Body of pancreas (tissue), 4 donors: ENCODE measurements at regions not wholly inside any gene's neighbourhood (a gene's known extent, or its start where the extent isn't known, plus 50 kb on each side); places are given as distances from the start of the nearest gene placed in this dataset.
"Not testable (repeated sequence)": the region's sequence is repeated elsewhere in the genome, so short reads cannot be mapped to it uniquely, and the experiment has no call there.

Experiments
- ATAC-seq: fragments of 150-250 bp; one replicate; pipeline ENCODE4 v1.9.1; 2016
- DNase-seq, 4 donors: peaks; one replicate each; pipeline ENCODE4 v3.0.0-alpha.2; 2019
- H3K27ac ChIP-seq, 4 donors: fragments of 200-600 bp; sonication (generic); 1 replicate in 3 of 4; 2 replicates in 1 of 4; pipeline versions ENCODE4 v1.5.1 to v1.6.1; 2016 to 2019; ENCODE audit warnings: mild to moderate bottlenecking in 1 of 4, mixed read lengths in 1 of 4, moderate library complexity in 1 of 4
- H3K27me3 ChIP-seq, 2 donors: fragments of 200-600 bp; sonication (generic); one replicate each; pipeline ENCODE4 v1.6.0; 2016; ENCODE audit warnings: mild to moderate bottlenecking in 1 of 2
- H3K36me3 ChIP-seq, 2 donors: fragments of 200-600 bp; sonication (generic); replicated peaks in 1 of 2; 2 replicates each; pipeline ENCODE4 v1.5.1; 2016; ENCODE audit warnings: low read depth in 2 of 2; ENCODE audit not compliant: insufficient read depth in 1 of 2
- H3K4me1 ChIP-seq: fragments of 200-600 bp; sonication (generic); one replicate; pipeline ENCODE4 v1.6.0; 2016
- H3K4me3 ChIP-seq, 2 donors: fragments of 200-600 bp; sonication (generic); 1 replicate in 1 of 2; 2 replicates in 1 of 2; pipeline ENCODE4 v1.5.1; 2016 to 2019
- H3K9me3 ChIP-seq, 3 donors: fragments of 200-600 bp; sonication (generic); 1 replicate in 2 of 3; 2 replicates in 1 of 3; pipeline ENCODE4 v1.5.1; 2016
- CTCF ChIP-seq, 7 experiments: fragments of 450-650 bp in 4 of 7; fragments of 200-600 bp in 3 of 7; sonication (generic) in 3 of 7; IDR thresholded peaks; one replicate each; pipeline ENCODE4 v1.5.1; 2016 to 2019; ENCODE audit warnings: antibody characterized with exemption in 7 of 7
- POLR2A ChIP-seq, 3 donors: fragments of 450-650 bp; IDR thresholded peaks; one replicate each; pipeline ENCODE4 v1.6.1; 2016; ENCODE audit warnings: antibody characterized with exemption in 3 of 3, mild to moderate bottlenecking in 2 of 3
- WGBS, 2 donors: methylation state at CpG; one replicate each; pipeline ENCODE4 v1.1.5; 2017; 5-methylcytosine and 5-hydroxymethylcytosine counted together
- intact Hi-C: fragments of 100-400 bp; cut with DNase I; formaldehyde crosslinking; loops from one replicate; pipeline ENCODE4 v1.15.1; 2023

DNA sequence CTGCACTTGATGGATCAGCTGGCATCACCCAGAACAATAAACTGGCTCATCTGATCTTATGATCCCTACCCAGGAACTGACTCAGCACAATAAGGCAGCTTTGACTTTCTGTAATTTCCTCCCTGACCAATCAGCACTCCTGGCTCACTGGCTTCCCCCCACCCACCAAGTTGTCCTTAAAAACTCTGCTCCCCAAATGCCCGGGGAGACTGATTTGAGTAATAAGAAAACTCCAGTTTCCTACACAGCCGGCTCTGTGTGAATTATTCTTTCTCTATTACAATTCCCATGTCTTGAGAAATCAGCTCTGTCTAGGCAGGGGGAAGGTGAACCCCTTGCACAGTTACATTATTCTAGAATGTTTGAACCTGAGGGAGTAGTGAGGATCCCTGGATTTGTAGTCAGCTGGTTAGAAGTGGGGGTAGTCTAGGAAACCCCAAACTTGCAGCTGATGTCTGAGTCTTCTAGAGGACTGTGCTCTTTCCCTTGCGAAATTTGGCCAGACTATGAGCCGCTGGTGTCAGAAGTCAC, 111.7 kb upstream of the NEK6 start:
- Histone ChIP-seq H3K4me1 (no peaks in the 10 kb centered on the region), H3K9me3 (no peaks in the 10 kb centered on the region), H3K36me3 (no peaks in the 10 kb centered on the region), H3K27ac (no peak overlapping the region), H3K4me3 (no peak overlapping the region), H3K27me3 (no peaks in the 10 kb centered on the region)
- 74 to 78% methylated on average over 4 of the region's 4 CpGs for WGBS, 2 donors
- no peak for TF ChIP-seq POLR2A (IDR thresholded peaks at IDR 0.05)
- TF ChIP-seq CTCF (IDR thresholded peaks at IDR 0.05), result no peak
- ATAC-seq, result no peak
- intact Hi-C loops, result no loop called here
- no peak for DNase-seq

- Histone ChIP-seq H3K4me3 (no peak overlapping the region), H3K27me3 (no peaks in the 10 kb centered on the region), H3K27ac (no peak overlapping the region), H3K9me3 (no peaks in the 10 kb centered on the region), H3K36me3 (no peaks in the 10 kb centered on the region), H3K4me1 (no peaks in the 10 kb centered on the region)
- ATAC-seq, result no peak
- WGBS, 2 donors, result 25 to 33% methylated on average over 1 of the region's 1 CpG
- no peak for DNase-seq
- intact Hi-C loops, result no loop called here
- TF ChIP-seq POLR2A (IDR thresholded peaks at IDR 0.05) (no peak), CTCF (IDR thresholded peaks at IDR 0.05) (no peak)
Observed at GRCh38 chr9:124149992-124150391, 107.8 kb upstream of the NEK6 start.

GRCh38 chr9:124163760-124164255, 93.9 kb upstream of the NEK6 start:
- Histone ChIP-seq H3K36me3 (no peaks in the 10 kb centered on the region), H3K27me3 (no peaks in the 10 kb centered on the region), H3K27ac (no peak overlapping the region), H3K4me3 (no peak overlapping the region), H3K4me1 (no peaks in the 10 kb centered on the region), H3K9me3 (no peaks in the 10 kb centered on the region)
- no peak for DNase-seq
- intact Hi-C loops, result no loop called here
- ATAC-seq, result no peak
- no peak for TF ChIP-seq POLR2A (IDR thresholded peaks at IDR 0.05)
- TF ChIP-seq CTCF (IDR thresholded peaks at IDR 0.05), result no peak
- 47 to 49% methylated on average over 2 of the region's 2 CpGs for WGBS, 2 donors

GRCh38 chr9:124164811-124165210, 92.9 kb upstream of the NEK6 start:
- intact Hi-C loops, result no loop called here
- TF ChIP-seq CTCF (IDR thresholded peaks at IDR 0.05), result no peak
- Histone ChIP-seq H3K4me3 (no peak overlapping the region), H3K27me3 (no peaks in the 10 kb centered on the region), H3K36me3 (no peaks in the 10 kb centered on the region), H3K4me1 (no peaks in the 10 kb centered on the region), H3K9me3 (no peaks in the 10 kb centered on the region), H3K27ac (no peak overlapping the region)
- DNase-seq (peak in 3 of 4 donors; percentile 7 to 19 (median 13)), ATAC-seq (no peak)
- WGBS, 2 donors, result 0 to 51% methylated on average over 1 to 5 of the region's 5 CpGs

DNA sequence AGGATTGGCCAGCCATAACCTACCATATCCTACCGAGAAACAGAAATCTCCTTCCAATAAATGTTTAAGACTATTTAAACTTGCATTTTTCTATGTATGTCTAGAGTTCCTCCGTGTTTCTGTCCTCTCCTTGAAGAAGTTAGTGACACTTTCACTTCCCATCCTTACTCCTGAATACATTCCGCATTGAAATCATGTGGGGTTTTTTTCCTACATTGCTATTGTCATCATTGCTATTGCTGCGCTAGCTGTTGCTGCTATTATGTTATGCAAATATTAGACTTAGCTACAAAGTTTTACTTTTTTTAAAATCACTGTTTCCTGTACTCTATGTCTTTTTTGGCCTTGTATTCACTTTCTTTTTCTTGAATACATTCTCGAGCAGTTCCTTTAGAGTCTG, 83.3 kb upstream of the NEK6 start:
- no peak for DNase-seq
- WGBS, 2 donors, result 81 to 88% methylated on average over 5 of the region's 5 CpGs
- no peaks in the 10 kb centered on the region for H3K36me3 ChIP-seq
- no peaks in the 10 kb centered on the region for H3K9me3 ChIP-seq
- intact Hi-C loops, result no loop called here
- no peaks in the 10 kb centered on the region for H3K27me3 ChIP-seq
- no peaks in the 10 kb centered on the region for H3K4me1 ChIP-seq
- H3K4me3 ChIP-seq, result no peak overlapping the region
- no peak for ATAC-seq
- TF ChIP-seq POLR2A (IDR thresholded peaks at IDR 0.05), result no peak
- TF ChIP-seq CTCF (IDR thresholded peaks at IDR 0.05), result no peak
- H3K27ac ChIP-seq, result no peak overlapping the region

GRCh38 chr9:124177522-124177921, 80.2 kb upstream of the NEK6 start:
- H3K27ac ChIP-seq, H3K4me1 ChIP-seq, H3K27me3 ChIP-seq, H3K9me3 ChIP-seq, H3K4me3 ChIP-seq, ATAC-seq, DNase-seq, H3K36me3 ChIP-seq, intact Hi-C loops: not testable (repeated sequence)
- WGBS, 2 donors, result 89 to 96% methylated on average over 7 of the region's 7 CpGs
